Activated B cell treated with CpG ODN at 0.5 μM for 24 hours (primary cell): ENCODE measurements at regions not wholly inside any gene's neighbourhood (a gene's known extent, or its start where the extent isn't known, plus 50 kb on each side); places are given as distances from the start of the nearest gene placed in this dataset.

Experiments
- ATAC-seq: fragments of 200-7000 bp; cut with Tn5 transposase; one replicate; pipeline ENCODE4 v1.10.0; 2021; ENCODE audit warnings: low read depth, mild to moderate bottlenecking, moderate library complexity
- CTCF ChIA-PET: fragments of 350-600 bp; sonication (Branson Sonifier 250); formaldehyde crosslinking; loops from one replicate; lab custom pipeline; 2021; ENCODE audit warnings: antibody characterized with exemption; lab: Charles Lee
- POLR2A ChIA-PET: fragments of 350-600 bp; sonication (Branson Sonifier 250); formaldehyde crosslinking; loops from one replicate; lab custom pipeline; 2021; ENCODE audit warnings: antibody characterized with exemption; lab: Charles Lee
- DNase-seq: peaks from one replicate; pipeline ENCODE4 v3.0.0; 2022
- H3K27ac Mint-ChIP-seq: one replicate; pipeline ENCODE4 v1.8.0; 2020; ENCODE audit warnings: mixed read lengths
- H3K27me3 Mint-ChIP-seq: one replicate; pipeline ENCODE4 v1.8.0; 2021; ENCODE audit warnings: mixed read lengths
- H3K36me3 Mint-ChIP-seq: one replicate; pipeline ENCODE4 v1.8.0; 2021; ENCODE audit warnings: low read depth, mixed read lengths
- H3K4me1 Mint-ChIP-seq: one replicate; pipeline ENCODE4 v1.8.0; 2021; ENCODE audit warnings: mixed read lengths
- H3K4me3 Mint-ChIP-seq: one replicate; pipeline ENCODE4 v1.8.0; 2020; ENCODE audit warnings: mild to moderate bottlenecking, mixed read lengths
- H3K9me3 Mint-ChIP-seq: one replicate; pipeline ENCODE4 v1.8.0; 2020; ENCODE audit warnings: mixed read lengths
- CTCF ChIP-seq: fragments of 200-600 bp; IDR thresholded peaks from one replicate; pipeline ENCODE4 v1.8.0; 2022; ENCODE audit warnings: antibody characterized with exemption, mild to moderate bottlenecking
- intact Hi-C: fragments of 100-400 bp; cut with micrococcal nuclease; formaldehyde crosslinking; loops from one replicate; pipeline ENCODE4 v1.15.1; 2024

GRCh38 chr5:174325961-174326360 lies 280.5 kb downstream of the NSG2 start:
- H3K27me3 Mint-ChIP-seq: peaks cover 13% of the 10 kb centered on the region
- no peaks in the 10 kb centered on the region for H3K36me3 Mint-ChIP-seq
- intact Hi-C loops: no loop called here
- H3K4me1 Mint-ChIP-seq: no peaks in the 10 kb centered on the region
- no peak for TF ChIP-seq CTCF
- no peak overlapping the region for H3K27ac Mint-ChIP-seq
- CTCF ChIA-PET: no interaction called here
- no peak overlapping the region for H3K4me3 Mint-ChIP-seq
- POLR2A ChIA-PET: no interaction called here
- ATAC-seq: no peak
- no peaks in the 10 kb centered on the region for H3K9me3 Mint-ChIP-seq
- DNase-seq: no peak

GRCh38 chr5:174326372-174326771 lies 280.9 kb downstream of the NSG2 start:
- intact Hi-C loops: no loop called here
- no peak for TF ChIP-seq CTCF

GRCh38 chr5:174327317-174327864 lies 281.9 kb downstream of the NSG2 start:
- CTCF ChIA-PET: no interaction called here
- no peak for ATAC-seq

More at GRCh38 chr5:174326372-174326771, 280.9 kb downstream of the NSG2 start:
- Mint-ChIP-seq H3K9me3 (no peaks in the 10 kb centered on the region), H3K4me3 (no peak overlapping the region), H3K27ac (no peak overlapping the region), H3K4me1 (no peaks in the 10 kb centered on the region), H3K27me3 (peaks cover 10% of the 10 kb centered on the region), H3K36me3 (no peaks in the 10 kb centered on the region)
- ATAC-seq (no peak), DNase-seq (no peak)
- POLR2A ChIA-PET: no interaction called here
- CTCF ChIA-PET: no interaction called here

GRCh38 chr5:174327896-174328295 lies 282.4 kb downstream of the NSG2 start:
- no peak for ATAC-seq
- no peaks in the 10 kb centered on the region for H3K36me3 Mint-ChIP-seq
- no peak for TF ChIP-seq CTCF
- ChIA-PET POLR2A (no interaction called here), CTCF (no interaction called here)
- intact Hi-C loops: no loop called here
- H3K27ac Mint-ChIP-seq: no peak overlapping the region
- DNase-seq: no peak
- H3K27me3 Mint-ChIP-seq: peaks cover 6% of the 10 kb centered on the region
- H3K9me3 Mint-ChIP-seq: no peaks in the 10 kb centered on the region
- H3K4me3 Mint-ChIP-seq: no peak overlapping the region
- no peaks in the 10 kb centered on the region for H3K4me1 Mint-ChIP-seq

More at GRCh38 chr5:174327317-174327864, 281.9 kb downstream of the NSG2 start:
- no peak overlapping the region for H3K4me3 Mint-ChIP-seq
- peaks cover 6% of the 10 kb centered on the region for H3K27me3 Mint-ChIP-seq
- H3K27ac Mint-ChIP-seq: no peak overlapping the region
- no peaks in the 10 kb centered on the region for H3K36me3 Mint-ChIP-seq
- intact Hi-C loops: no loop called here
- H3K9me3 Mint-ChIP-seq: no peaks in the 10 kb centered on the region
- DNase-seq: no peak
- TF ChIP-seq CTCF: no peak
- POLR2A ChIA-PET: no interaction called here
- H3K4me1 Mint-ChIP-seq: no peaks in the 10 kb centered on the region

- DNase-seq: no peak
- ChIA-PET CTCF (no interaction called here), POLR2A (no interaction called here)
- H3K27me3 Mint-ChIP-seq: peaks cover 6% of the 10 kb centered on the region
- H3K27ac Mint-ChIP-seq: no peak overlapping the region
- no peaks in the 10 kb centered on the region for H3K9me3 Mint-ChIP-seq
- no peaks in the 10 kb centered on the region for H3K36me3 Mint-ChIP-seq
- no peak for ATAC-seq
- no peak overlapping the region for H3K4me3 Mint-ChIP-seq
- TF ChIP-seq CTCF: no peak
- no peaks in the 10 kb centered on the region for H3K4me1 Mint-ChIP-seq
- intact Hi-C loops: no loop called here
These were observed 283.3 kb downstream of the NSG2 start for GRCh38 chr5:174328631-174329299.
